ENCODE measurements at regions not wholly inside any gene's neighbourhood (a gene's known extent, or its start where the extent isn't known, plus 50 kb on each side); places are given as distances from the start of the nearest gene placed in this dataset.
"Not testable (repeated sequence)": the region's sequence is repeated elsewhere in the genome, so short reads cannot be mapped to it uniquely, and the experiment has no call there.

- FAIRE-seq (no peak), DNase-seq (ENCODE audit: low spot score) (no peak)
These were observed 353.3 kb upstream of the CLINT1 start for GRCh38 chr5:158212237-158212636.

- FAIRE-seq, result no peak
These were observed 350.4 kb upstream of the CLINT1 start for GRCh38 chr5:158209219-158209908.

GRCh38 chr5:158207733-158208132 is 348.8 kb upstream of the CLINT1 start:
- no peak for FAIRE-seq

More at GRCh38 chr5:158209219-158209908, 350.4 kb upstream of the CLINT1 start:
- DNase-seq (ENCODE audit: low spot score), result no peak

GRCh38 chr5:158205992-158206391 is 347.0 kb upstream of the CLINT1 start:
- DNase-seq (ENCODE audit: low spot score), result no peak
- no peak for FAIRE-seq

More at GRCh38 chr5:158207733-158208132, 348.8 kb upstream of the CLINT1 start:
- no peak for DNase-seq (ENCODE audit: low spot score)

- FAIRE-seq, result no peak
- no peak for DNase-seq (ENCODE audit: low spot score)
These were observed 344.3 kb upstream of the CLINT1 start for GRCh38 chr5:158203261-158203660.

GRCh38 chr5:158202801-158203200 is 343.9 kb upstream of the CLINT1 start:
- DNase-seq (ENCODE audit: low spot score) (no peak), FAIRE-seq (no peak)

GRCh38 chr5:158200619-158201018 is 341.7 kb upstream of the CLINT1 start:
- no peak for FAIRE-seq
- DNase-seq (ENCODE audit: low spot score), result no peak

GRCh38 chr5:158198636-158199035 is 339.7 kb upstream of the CLINT1 start:
- FAIRE-seq (no peak), DNase-seq (ENCODE audit: low spot score) (no peak)

- no peak for DNase-seq (ENCODE audit: low spot score)
- FAIRE-seq, result no peak
These were observed 336.7 kb upstream of the CLINT1 start for GRCh38 chr5:158195416-158196210.

GRCh38 chr5:158194561-158194976 is 335.6 kb upstream of the CLINT1 start:
- DNase-seq (ENCODE audit: low spot score), result no peak
- FAIRE-seq, result no peak

- FAIRE-seq; DNase-seq (ENCODE audit: low spot score): not testable (repeated sequence)
These were observed 334.4 kb upstream of the CLINT1 start for GRCh38 chr5:158193395-158193794.

- DNase-seq (ENCODE audit: low spot score), result no peak
- FAIRE-seq, result no peak
These were observed 321.5 kb upstream of the CLINT1 start for GRCh38 chr5:158180407-158180806.

- no peak for DNase-seq (ENCODE audit: low spot score)
- no peak for FAIRE-seq
These were observed 320.3 kb upstream of the CLINT1 start for GRCh38 chr5:158179271-158179670.

- no peak for DNase-seq (ENCODE audit: low spot score)
- no peak for FAIRE-seq
These were observed 319.6 kb upstream of the CLINT1 start for GRCh38 chr5:158178535-158178934.

- DNase-seq (ENCODE audit: low spot score) (no peak), FAIRE-seq (no peak)
These were observed 318.2 kb upstream of the CLINT1 start for GRCh38 chr5:158177146-158177545.

GRCh38 chr5:158175934-158176481 is 317.1 kb upstream of the CLINT1 start:
- FAIRE-seq (no peak), DNase-seq (ENCODE audit: low spot score) (no peak)

GRCh38 chr5:158174918-158175851 is 316.2 kb upstream of the CLINT1 start:
- DNase-seq (ENCODE audit: low spot score), result peak; percentile 9
- FAIRE-seq, result no peak

GRCh38 chr5:158174026-158174425 is 315.1 kb upstream of the CLINT1 start:
- no peak for DNase-seq (ENCODE audit: low spot score)
- no peak for FAIRE-seq

- FAIRE-seq (no peak), DNase-seq (ENCODE audit: low spot score) (no peak)
These were observed 313.1 kb upstream of the CLINT1 start for GRCh38 chr5:158172005-158172404.

GRCh38 chr5:158170534-158170933 is 311.6 kb upstream of the CLINT1 start:
- DNase-seq (ENCODE audit: low spot score), result no peak
- no peak for FAIRE-seq

- no peak for FAIRE-seq
- DNase-seq (ENCODE audit: low spot score), result no peak
These were observed 311.1 kb upstream of the CLINT1 start for GRCh38 chr5:158170060-158170459.

Measured in RCC 7860 (cell line).